ENCODE measurements at regions not wholly inside any gene's neighbourhood (a gene's known extent, or its start where the extent isn't known, plus 50 kb on each side); places are given as distances from the start of the nearest gene placed in this dataset.

DNA sequence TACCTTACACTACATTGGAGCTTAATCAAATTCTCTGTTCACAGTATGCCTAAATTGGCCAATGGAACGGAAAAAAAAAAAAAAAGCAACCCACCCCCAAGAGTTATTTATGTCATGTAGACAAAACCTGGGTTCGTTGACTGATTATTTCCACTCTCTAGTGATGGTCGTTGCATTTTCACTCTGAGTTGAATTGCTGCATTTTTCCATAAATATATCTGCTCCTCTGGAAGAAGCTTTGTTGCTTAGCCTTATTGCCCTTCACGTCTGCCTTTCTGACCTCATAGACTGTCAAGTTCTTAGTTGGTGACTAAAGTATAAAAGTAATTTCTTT is 90.2 kb upstream of the RUNX1 start:
- DNase-seq (no peak), ATAC-seq (no peak), FAIRE-seq (no peak)
- WGBS, 2 donors: 67 to 75% methylated on average over 4 of the region's 4 CpGs
- H3K36me3 ChIP-seq: no peaks in the 10 kb centered on the region
- no peak overlapping the region for H3K4me3 ChIP-seq
- no peaks in the 10 kb centered on the region for H3K27me3 ChIP-seq
- no peaks in the 10 kb centered on the region for H3K9me3 ChIP-seq
- H3K27ac ChIP-seq: no peak overlapping the region
- H3K4me1 ChIP-seq: peaks cover 0 to 9% (median 0%) of the 10 kb centered on the region in 3 donors
- intact Hi-C loops (cut with DNase I): no loop called here
- TF ChIP-seq, protein P1, sequence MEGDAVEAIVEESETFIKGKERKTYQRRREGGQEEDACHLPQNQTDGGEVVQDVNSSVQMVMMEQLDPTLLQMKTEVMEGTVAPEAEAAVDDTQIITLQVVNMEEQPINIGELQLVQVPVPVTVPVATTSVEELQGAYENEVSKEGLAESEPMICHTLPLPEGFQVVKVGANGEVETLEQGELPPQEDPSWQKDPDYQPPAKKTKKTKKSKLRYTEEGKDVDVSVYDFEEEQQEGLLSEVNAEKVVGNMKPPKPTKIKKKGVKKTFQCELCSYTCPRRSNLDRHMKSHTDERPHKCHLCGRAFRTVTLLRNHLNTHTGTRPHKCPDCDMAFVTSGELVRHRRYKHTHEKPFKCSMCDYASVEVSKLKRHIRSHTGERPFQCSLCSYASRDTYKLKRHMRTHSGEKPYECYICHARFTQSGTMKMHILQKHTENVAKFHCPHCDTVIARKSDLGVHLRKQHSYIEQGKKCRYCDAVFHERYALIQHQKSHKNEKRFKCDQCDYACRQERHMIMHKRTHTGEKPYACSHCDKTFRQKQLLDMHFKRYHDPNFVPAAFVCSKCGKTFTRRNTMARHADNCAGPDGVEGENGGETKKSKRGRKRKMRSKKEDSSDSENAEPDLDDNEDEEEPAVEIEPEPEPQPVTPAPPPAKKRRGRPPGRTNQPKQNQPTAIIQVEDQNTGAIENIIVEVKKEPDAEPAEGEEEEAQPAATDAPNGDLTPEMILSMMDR (IDR thresholded peaks at IDR 0.05): no peak

DNA sequence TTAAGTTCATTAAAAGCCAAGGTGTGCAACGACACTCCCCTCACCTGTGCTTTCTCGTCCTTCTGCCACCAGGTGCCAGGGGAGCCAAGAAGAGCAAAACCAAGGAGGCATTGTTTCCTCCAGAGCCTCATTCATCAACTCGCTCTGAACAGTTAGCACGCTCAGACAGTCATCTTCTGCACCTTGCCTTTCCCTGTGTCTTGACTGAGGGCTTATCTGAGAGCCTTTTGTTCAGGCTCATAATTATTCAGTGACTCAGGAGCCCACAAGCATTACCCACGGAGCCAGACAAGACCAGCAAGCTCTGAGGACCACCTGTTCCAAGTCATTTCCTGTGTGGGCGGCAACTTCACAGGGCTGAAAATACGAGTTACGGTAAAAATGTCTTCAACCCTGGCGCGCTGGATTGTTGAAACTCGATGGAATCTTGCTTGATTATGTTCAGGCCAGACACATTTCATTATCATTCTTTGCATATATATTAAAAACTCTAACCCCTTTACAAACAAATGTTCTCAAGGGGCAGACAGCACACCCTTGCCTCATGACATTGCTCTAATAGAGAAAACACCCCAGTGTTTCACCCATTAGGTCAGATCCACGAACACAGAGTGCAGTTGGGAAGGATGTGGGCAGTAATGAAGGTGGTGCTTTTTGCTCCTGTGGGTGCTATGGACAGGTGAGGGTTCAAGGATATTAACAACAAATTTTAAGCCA is 89.7 kb upstream of the RUNX1 start:
- Histone ChIP-seq H3K27ac (no peak overlapping the region), H3K27me3 (no peaks in the 10 kb centered on the region), H3K9me3 (no peaks in the 10 kb centered on the region), H3K4me1 (peaks cover 0 to 9% (median 0%) of the 10 kb centered on the region in 3 donors), H3K4me3 (no peak overlapping the region), H3K36me3 (no peaks in the 10 kb centered on the region)
- ATAC-seq (peak in 3 of 4 donors; percentile 14 to 57 (median 56)), DNase-seq (no peak), FAIRE-seq (no peak)
- 67 to 74% methylated on average over 12 of the region's 12 CpGs for WGBS, 2 donors
- intact Hi-C loops (cut with DNase I): no loop called here
- TF ChIP-seq, protein P1 (IDR thresholded peaks at IDR 0.05): no peak

DNA sequence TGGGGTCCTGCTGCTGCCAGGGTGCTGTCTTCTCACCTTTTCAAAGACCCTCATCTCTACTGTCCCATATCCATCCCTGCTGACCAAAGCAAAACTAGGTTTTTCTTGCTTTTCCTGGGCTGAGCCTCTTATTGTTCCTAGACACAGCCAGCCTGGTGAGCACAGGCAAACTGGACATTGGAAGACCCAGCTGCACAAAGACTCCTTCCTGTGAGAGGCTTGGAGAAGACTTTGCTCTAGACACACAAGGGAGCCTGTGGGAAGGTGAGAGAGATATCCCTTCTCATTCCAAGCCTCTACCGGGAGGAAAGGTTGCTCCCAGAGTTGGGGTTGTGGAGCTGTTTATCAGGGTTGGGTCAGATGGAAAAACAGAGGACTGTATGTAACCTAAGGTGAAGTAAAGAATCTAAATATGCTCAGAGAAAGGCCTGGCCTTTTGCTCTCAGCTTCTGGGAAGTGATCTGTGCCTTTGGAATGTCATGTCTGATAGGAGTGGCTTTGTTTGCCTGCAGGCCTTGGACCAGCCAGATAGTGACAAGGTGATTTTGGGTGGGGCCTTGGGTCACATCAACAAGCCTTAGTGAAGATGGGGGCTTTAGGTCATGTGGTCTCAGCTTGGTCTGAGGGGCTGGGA is 87.6 kb upstream of the RUNX1 start:
- ATAC-seq (peak in 3 of 4 donors; percentile 63 to 90 (median 75)), FAIRE-seq (no peak), DNase-seq (peak in 1 of 6 donors; percentile 32)
- H3K27me3 ChIP-seq: no peaks in the 10 kb centered on the region
- no peaks in the 10 kb centered on the region for H3K9me3 ChIP-seq
- intact Hi-C loops (cut with DNase I): no loop called here
- peaks cover 0 to 9% (median 0%) of the 10 kb centered on the region in 3 donors for H3K4me1 ChIP-seq
- H3K36me3 ChIP-seq: no peaks in the 10 kb centered on the region
- H3K4me3 ChIP-seq: no peak overlapping the region
- WGBS, 2 donors: 60 to 67% methylated on average over 1 of the region's 1 CpG
- peak overlapping the region in 2 of 4 donors; percentile 26 to 66 for H3K27ac ChIP-seq
- TF ChIP-seq, protein P1 (IDR thresholded peaks at IDR 0.05): no peak

DNA sequence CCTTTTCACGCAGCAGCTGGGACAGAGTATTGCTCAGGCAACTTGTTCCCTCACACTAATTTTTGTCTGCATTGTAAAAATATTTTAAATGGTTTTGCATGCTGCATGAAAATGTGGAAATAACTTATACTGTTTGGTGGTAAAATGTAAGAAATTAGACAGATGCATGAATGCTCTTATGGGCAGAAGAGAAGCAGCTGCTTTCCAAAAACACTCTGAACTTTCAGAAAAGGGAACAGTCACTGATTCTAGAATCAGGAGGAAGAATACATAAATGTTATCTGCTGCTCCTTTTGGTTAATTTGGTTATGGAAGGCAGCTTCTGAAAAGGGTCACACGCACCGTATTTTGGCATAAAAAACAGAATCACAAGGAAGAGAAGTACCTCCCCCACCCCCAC is 87.0 kb upstream of the RUNX1 start:
- no peak overlapping the region for H3K4me3 ChIP-seq
- H3K9me3 ChIP-seq: no peaks in the 10 kb centered on the region
- H3K36me3 ChIP-seq: no peaks in the 10 kb centered on the region
- H3K27ac ChIP-seq: peak overlapping the region in 2 of 4 donors; percentile 26 to 66
- no peak for FAIRE-seq
- intact Hi-C loops (cut with DNase I): no loop called here
- TF ChIP-seq, protein P1 (IDR thresholded peaks at IDR 0.05): no peak
- WGBS, 2 donors: 79 to 81% methylated on average over 3 of the region's 3 CpGs
- ATAC-seq: no peak
- DNase-seq: no peak
- peaks cover 0 to 9% (median 0%) of the 10 kb centered on the region in 3 donors for H3K4me1 ChIP-seq
- H3K27me3 ChIP-seq: no peaks in the 10 kb centered on the region

DNA sequence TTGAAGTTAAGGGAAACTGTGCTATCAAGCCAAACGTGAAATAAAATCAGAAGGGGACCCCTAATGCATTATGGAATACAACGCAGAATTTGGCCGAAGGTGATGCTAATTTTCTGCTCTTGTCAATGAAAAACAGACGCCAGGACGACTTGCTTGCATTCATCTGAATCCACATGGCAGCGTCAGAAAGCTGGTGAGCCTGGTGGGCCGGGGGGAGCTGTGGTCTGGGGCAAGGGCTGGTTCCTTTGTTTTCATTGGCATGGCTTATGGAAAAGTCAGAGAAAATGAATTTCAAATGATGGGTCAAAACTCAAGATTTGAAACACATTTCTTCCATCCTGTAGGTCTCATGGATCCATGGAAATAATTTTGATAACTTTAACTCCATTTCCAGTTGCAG is 86.4 kb upstream of the RUNX1 start:
- H3K36me3 ChIP-seq: no peaks in the 10 kb centered on the region

More for the DNA sequence above, 86.4 kb upstream of the RUNX1 start:
- ATAC-seq (no peak), DNase-seq (no peak), FAIRE-seq (no peak)
- Histone ChIP-seq H3K27ac (no peak overlapping the region), H3K4me3 (no peak overlapping the region), H3K9me3 (no peaks in the 10 kb centered on the region), H3K27me3 (no peaks in the 10 kb centered on the region), H3K4me1 (peaks cover 0 to 9% (median 0%) of the 10 kb centered on the region in 3 donors)
- 80 to 81% methylated on average over 7 of the region's 7 CpGs for WGBS, 2 donors
- intact Hi-C loops (cut with DNase I): no loop called here
- TF ChIP-seq, protein P1 (IDR thresholded peaks at IDR 0.05): no peak

Data from pancreas (tissue), 10 donors.